ENCODE measurements at regions not wholly inside any gene's neighbourhood (a gene's known extent, or its start where the extent isn't known, plus 50 kb on each side); places are given as distances from the start of the nearest gene placed in this dataset.
"Not testable (repeated sequence)": the region's sequence is repeated elsewhere in the genome, so short reads cannot be mapped to it uniquely, and the experiment has no call there.

DNA sequence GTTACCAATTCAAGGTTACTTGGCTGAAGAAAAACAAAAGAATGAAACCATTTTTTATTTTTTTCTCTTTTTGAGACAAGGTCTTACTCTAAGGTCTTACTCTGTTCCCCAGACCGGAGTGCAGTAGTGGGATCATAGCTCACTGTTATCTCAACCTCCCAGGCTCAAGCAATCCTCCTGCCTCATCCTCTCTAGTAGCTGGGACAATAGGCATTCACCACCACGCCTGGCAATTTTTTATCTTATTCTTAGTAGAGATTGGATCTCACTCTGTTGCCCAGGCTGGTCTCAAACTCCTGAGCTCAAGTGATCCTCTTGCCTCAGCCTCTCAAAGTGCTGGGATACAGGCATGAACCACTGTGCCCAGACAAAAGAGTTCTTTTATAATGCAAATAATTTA lies 3732.0 kb upstream of the OR11H1 start:
- H3K9me3 ChIP-seq; H3K4me1 ChIP-seq; DNase-seq (ENCODE audit: low spot score in 2 of 2); H3K27ac ChIP-seq; intact Hi-C loops (cut with DNase I; ENCODE audit: low total_unique reads); H3K36me3 ChIP-seq; H3K4me3 ChIP-seq; H3K27me3 ChIP-seq: not testable (repeated sequence)

DNA sequence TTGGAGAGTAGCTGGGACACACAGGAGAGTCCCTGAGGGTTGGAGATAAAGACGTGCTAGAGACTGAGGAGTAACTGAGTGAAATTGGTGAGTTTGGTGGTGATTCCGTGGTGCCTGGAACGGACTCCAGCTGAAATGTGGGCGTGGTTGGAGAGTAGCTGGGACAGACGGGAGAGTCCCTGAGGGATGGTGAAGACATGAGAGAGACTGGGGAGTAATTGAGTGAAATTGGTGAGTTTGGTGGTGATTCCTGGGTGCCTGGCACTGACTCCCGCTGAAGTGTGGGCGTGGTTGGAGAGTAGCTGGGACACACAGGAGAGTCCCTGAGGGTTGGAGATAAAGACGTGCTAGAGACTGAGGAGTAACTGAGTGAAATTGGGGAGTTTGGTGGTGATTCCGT lies 3712.5 kb upstream of the OR11H1 start:
- H3K27ac ChIP-seq; H3K4me1 ChIP-seq; H3K4me3 ChIP-seq; intact Hi-C loops (cut with DNase I; ENCODE audit: low total_unique reads); H3K36me3 ChIP-seq; H3K9me3 ChIP-seq; DNase-seq (ENCODE audit: low spot score in 2 of 2); H3K27me3 ChIP-seq: not testable (repeated sequence)

DNA sequence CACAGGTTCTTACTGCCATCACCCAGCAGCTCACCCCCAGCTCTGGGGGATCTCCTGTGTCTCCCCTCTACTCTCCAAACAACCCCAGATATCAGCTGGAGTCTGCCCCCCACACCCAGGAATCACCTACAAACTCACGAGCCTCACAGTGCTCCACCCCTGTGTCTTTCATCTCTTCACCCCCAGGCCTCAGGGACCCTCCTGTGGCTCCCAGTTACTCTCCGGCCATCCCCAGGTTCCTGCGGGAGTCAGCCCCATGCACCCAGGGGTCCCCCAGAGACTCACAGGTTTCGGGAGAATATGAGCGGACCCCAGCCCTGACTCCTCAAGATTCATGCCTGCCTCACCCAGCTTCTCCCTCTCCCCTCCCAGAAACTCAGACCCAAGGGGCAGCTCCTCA lies 3709.1 kb upstream of the OR11H1 start:
- H3K36me3 ChIP-seq; H3K9me3 ChIP-seq; H3K27me3 ChIP-seq; H3K27ac ChIP-seq; H3K4me3 ChIP-seq; DNase-seq (ENCODE audit: low spot score in 2 of 2); H3K4me1 ChIP-seq; intact Hi-C loops (cut with DNase I; ENCODE audit: low total_unique reads): not testable (repeated sequence)

DNA sequence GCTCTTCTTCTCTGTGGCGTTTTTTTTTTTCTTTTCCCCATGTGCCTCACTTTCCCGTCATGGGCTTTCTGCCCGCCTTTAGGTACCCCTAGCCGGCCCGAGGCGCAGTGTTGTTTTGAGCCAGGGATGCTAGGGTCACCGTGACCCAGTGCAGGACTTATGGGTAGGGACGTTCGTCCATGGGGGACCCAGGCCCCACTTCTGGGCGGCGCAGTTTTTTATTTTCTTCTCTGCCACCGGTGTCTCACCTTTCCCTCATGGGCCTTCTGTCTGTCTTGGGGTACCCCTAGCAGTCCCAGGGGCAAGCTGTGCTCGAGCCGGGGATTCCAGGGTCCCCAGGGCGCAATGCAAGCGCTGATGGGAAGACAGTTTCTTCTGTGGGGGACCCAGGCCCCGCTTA lies 3705.7 kb upstream of the OR11H1 start:
- intact Hi-C loops (cut with DNase I; ENCODE audit: low total_unique reads); H3K27me3 ChIP-seq; H3K9me3 ChIP-seq; H3K36me3 ChIP-seq; H3K27ac ChIP-seq; DNase-seq (ENCODE audit: low spot score in 2 of 2); H3K4me1 ChIP-seq; H3K4me3 ChIP-seq: not testable (repeated sequence)

DNA sequence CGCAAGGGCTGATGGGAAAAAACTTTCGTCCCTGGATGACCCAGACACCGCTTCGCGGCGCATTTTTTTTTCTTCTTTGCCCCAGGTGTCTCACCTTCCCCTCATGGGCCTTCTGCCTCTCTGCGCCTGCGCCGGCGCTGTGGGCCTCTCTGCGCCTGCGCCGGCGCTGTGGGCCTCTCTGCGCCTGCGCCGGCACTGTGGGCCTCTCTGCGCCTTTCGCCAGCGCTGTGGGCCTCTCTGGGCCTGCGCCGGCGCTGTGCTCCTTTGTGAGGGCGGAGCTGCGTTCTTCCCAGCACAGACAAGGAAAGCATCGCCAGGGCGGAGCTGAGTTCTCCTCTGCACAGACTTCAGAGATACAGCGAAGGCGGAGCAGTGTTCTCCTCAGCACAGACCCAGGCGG lies 3703.0 kb upstream of the OR11H1 start:
- DNase-seq (ENCODE audit: low spot score in 2 of 2); intact Hi-C loops (cut with DNase I; ENCODE audit: low total_unique reads); H3K9me3 ChIP-seq; H3K27me3 ChIP-seq; H3K36me3 ChIP-seq; H3K4me3 ChIP-seq; H3K27ac ChIP-seq; H3K4me1 ChIP-seq: not testable (repeated sequence)

DNA sequence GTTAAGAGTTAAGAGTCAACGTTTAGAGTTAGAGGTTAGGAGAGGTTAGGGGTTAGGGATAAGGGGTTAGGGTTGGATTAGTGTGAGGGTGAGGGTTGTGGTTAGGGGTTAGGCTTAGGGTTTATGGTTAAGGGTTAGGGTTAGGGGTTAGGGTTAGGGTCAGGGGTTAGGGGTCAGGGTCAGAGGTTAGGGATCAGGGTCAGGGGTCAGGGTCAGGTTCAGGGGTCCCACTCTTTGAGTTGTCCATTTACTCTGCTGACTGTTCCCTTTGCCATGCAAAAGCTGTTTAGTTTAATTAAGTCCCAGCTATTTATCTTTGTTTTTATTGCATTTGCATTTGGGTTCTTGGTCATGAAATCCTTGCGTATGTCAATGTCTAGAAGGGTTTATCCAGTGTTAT lies 3702.0 kb upstream of the OR11H1 start:
- H3K4me1 ChIP-seq; H3K4me3 ChIP-seq; H3K27ac ChIP-seq; H3K27me3 ChIP-seq; H3K9me3 ChIP-seq; DNase-seq (ENCODE audit: low spot score in 2 of 2); intact Hi-C loops (cut with DNase I; ENCODE audit: low total_unique reads); H3K36me3 ChIP-seq: not testable (repeated sequence)

DNA sequence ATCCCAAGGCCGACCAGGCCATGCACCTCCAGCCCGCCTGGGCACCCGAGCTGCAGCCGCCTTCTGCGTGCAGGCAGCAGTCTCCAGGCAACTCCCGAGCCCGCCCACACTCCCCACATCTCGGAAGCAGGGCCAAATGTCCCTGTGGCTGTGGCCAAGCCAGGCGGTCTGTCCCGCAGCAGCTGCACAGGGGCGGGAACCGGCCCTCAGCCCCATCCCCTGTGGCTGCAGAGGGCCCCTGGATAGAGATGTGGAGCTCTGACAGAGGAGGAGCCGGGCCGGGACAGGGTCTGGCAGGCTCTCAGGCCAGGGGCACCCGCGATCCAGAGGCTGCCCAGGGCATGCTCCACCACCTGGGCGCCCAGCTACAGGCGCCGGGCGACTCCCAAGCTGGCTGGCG lies 3698.6 kb upstream of the OR11H1 start:
- intact Hi-C loops (cut with DNase I; ENCODE audit: low total_unique reads): not testable (repeated sequence)

More for the DNA sequence above, 3698.6 kb upstream of the OR11H1 start:
- peak overlapping the region in 1 of 3 donors; percentile 4 for H3K4me3 ChIP-seq
- peak; percentile 17 to 51 for DNase-seq (ENCODE audit: low spot score in 2 of 2)
- H3K27me3 ChIP-seq, H3K9me3 ChIP-seq, H3K4me1 ChIP-seq, H3K27ac ChIP-seq, H3K36me3 ChIP-seq: not testable (repeated sequence)

All from breast epithelium (tissue), 4 donors.